CD4-positive, CD25-positive, alpha-beta regulatory T cell (primary cell): ENCODE measurements at regions not wholly inside any gene's neighbourhood (a gene's known extent, or its start where the extent isn't known, plus 50 kb on each side); places are given as distances from the start of the nearest gene placed in this dataset.
A peak's percentile ranks its signal among the peaks of the same experiment; 100 is the strongest.

Experiments used
- ATAC-seq, 2 donors: fragments of 150-1000 bp; cut with Tn5 transposase; one replicate each; pipeline ENCODE4 v1.10.0; 2021; ENCODE audit warnings: low read depth in 2 of 2, moderate number of reproducible peaks in 2 of 2, moderate library complexity in 1 of 2
- DNase-seq, 3 donors: peaks; one replicate each; pipeline versions ENCODE4 v3.0.0 to v3.0.0-alpha.2; 2012 to 2022; ENCODE audit warnings: mixed read lengths in 1 of 3
- H3K27ac ChIP-seq: one replicate; pipeline ENCODE4 v1.7.0; 2013; ENCODE audit warnings: mild to moderate bottlenecking, low read length; ENCODE audit not compliant: insufficient read depth, poor library complexity, severe bottlenecking
- H3K27me3 ChIP-seq: one replicate; pipeline ENCODE4 v1.7.0; 2013; ENCODE audit warnings: low read length; ENCODE audit not compliant: control insufficient read depth, insufficient read depth
- H3K36me3 ChIP-seq: one replicate; pipeline ENCODE4 v1.7.0; 2013; ENCODE audit warnings: mild to moderate bottlenecking, low read length, moderate library complexity; ENCODE audit not compliant: control insufficient read depth, insufficient read depth
- H3K4me1 ChIP-seq: 2 replicates; pipeline ENCODE4 v1.7.0; 2013; ENCODE audit warnings: mild to moderate bottlenecking, low read length; ENCODE audit not compliant: insufficient read depth, control insufficient read depth, poor library complexity, severe bottlenecking
- H3K4me3 ChIP-seq: one replicate; pipeline ENCODE4 v1.7.0; 2013; ENCODE audit warnings: low read depth, mild to moderate bottlenecking, low read length, moderate library complexity
- H3K9me3 ChIP-seq, 2 experiments: 1 replicate in 1 of 2; 2 replicates in 1 of 2; pipeline ENCODE4 v1.7.0; 2013; ENCODE audit warnings: low read length in 2 of 2, mild to moderate bottlenecking in 1 of 2, moderate library complexity in 1 of 2; ENCODE audit not compliant: control insufficient read depth in 2 of 2
- H3K27ac Mint-ChIP-seq, 3 donors: one replicate each; pipeline ENCODE4 v1.8.0; 2020 to 2022; ENCODE audit warnings: mild to moderate bottlenecking in 3 of 3, mixed read lengths in 3 of 3, moderate library complexity in 2 of 3
- H3K27me3 Mint-ChIP-seq: one replicate; pipeline ENCODE4 v1.8.0; 2022; ENCODE audit warnings: mild to moderate bottlenecking, mixed read lengths
- H3K36me3 Mint-ChIP-seq: one replicate; pipeline ENCODE4 v1.8.0; 2020; ENCODE audit warnings: mixed read lengths
- H3K4me1 Mint-ChIP-seq, 4 donors: one replicate each; pipeline ENCODE4 v1.8.0; 2020 to 2022; ENCODE audit warnings: mixed read lengths in 4 of 4, mild to moderate bottlenecking in 1 of 4
- H3K4me3 Mint-ChIP-seq, 4 donors: one replicate each; pipeline ENCODE4 v1.8.0; 2020 to 2022; ENCODE audit warnings: mild to moderate bottlenecking in 4 of 4, mixed read lengths in 4 of 4, moderate library complexity in 3 of 4
- H3K9me3 Mint-ChIP-seq, 7 donors: one replicate each; pipeline ENCODE4 v1.8.0; 2020 to 2022; ENCODE audit warnings: mixed read lengths in 7 of 7, mild to moderate bottlenecking in 3 of 7, moderate library complexity in 2 of 7

DNA sequence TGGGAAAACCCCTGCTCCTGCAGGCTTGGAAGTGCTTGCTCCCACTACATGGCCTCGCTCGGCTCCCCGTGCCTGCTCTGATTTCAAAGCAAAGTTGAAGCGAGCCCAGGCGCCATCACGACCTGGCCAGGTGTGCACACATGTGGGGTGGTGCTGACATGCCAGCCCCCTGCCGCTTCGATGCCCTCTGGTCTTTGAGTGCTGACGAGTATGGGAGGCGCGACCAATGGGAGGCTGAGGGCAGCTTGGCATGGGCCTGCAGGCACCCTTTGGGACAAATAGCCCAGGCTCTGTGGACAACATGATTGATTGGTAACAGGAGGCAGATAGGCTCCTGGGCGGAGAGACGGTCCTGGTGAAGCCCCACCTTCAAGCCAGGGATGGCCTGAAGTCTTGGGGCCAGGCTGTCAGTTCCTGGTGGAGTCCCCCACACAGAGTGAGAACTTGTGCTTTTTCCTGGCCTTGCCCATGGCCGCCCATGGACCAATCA is 252.4 kb upstream of the SEMA3A start:
- H3K9me3 Mint-ChIP-seq: peaks cover 1 to 7% (median 5%) of the 10 kb centered on the region in 7 donors
- no peaks in the 10 kb centered on the region for H3K27me3 Mint-ChIP-seq
- H3K27me3 ChIP-seq: no peaks in the 10 kb centered on the region
- no peak overlapping the region for H3K27ac Mint-ChIP-seq
- H3K4me1 ChIP-seq: no peaks in the 10 kb centered on the region
- no peaks in the 10 kb centered on the region for H3K36me3 Mint-ChIP-seq
- ATAC-seq (no peak), DNase-seq (no peak)
- H3K4me3 ChIP-seq: no peak overlapping the region
- no peaks in the 10 kb centered on the region for H3K36me3 ChIP-seq
- peaks cover 0 to 9% of the 10 kb centered on the region in 2 experiments for H3K9me3 ChIP-seq
- H3K4me3 Mint-ChIP-seq: no peak overlapping the region
- H3K27ac ChIP-seq: no peak overlapping the region
- H3K4me1 Mint-ChIP-seq: no peaks in the 10 kb centered on the region

DNA sequence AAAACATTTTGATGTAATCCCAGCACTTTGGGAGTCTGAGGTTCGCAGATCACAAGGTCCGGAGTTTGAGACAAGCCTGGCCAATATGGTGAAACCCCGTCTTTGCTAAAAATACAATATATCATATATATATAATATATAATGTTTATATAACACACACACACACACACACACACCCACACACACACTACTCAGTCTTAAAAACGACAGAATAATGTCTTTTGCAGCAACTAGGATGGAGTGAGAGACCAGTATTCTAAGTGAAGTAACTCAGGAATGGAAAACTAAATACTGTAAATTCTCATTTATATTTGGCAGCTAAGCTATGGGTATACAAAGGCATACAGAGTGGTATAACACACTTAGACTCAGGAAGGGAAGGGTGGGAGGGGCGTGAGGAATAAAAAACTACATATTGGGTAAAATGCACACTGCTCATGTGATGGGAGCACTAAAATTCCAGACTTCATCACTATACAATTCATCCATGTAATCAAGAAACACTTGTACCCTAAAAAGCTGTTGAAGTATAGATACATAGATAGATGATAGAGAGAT is 231.2 kb upstream of the SEMA3A start:
- H3K4me1 Mint-ChIP-seq: no peaks in the 10 kb centered on the region
- no peaks in the 10 kb centered on the region for H3K36me3 Mint-ChIP-seq
- peak in 1 of 3 donors; percentile 1 for DNase-seq
- no peaks in the 10 kb centered on the region for H3K36me3 ChIP-seq
- H3K9me3 Mint-ChIP-seq: peaks cover 4 to 18% (median 7%) of the 10 kb centered on the region in 7 donors
- H3K9me3 ChIP-seq: peaks cover 0 to 6% of the 10 kb centered on the region in 2 experiments
- H3K27me3 Mint-ChIP-seq: no peaks in the 10 kb centered on the region
- no peak overlapping the region for H3K4me3 Mint-ChIP-seq
- H3K27ac ChIP-seq: no peak overlapping the region
- no peak overlapping the region for H3K4me3 ChIP-seq
- H3K27ac Mint-ChIP-seq: no peak overlapping the region
- H3K27me3 ChIP-seq: no peaks in the 10 kb centered on the region
- H3K4me1 ChIP-seq: no peaks in the 10 kb centered on the region
- no peak for ATAC-seq

DNA sequence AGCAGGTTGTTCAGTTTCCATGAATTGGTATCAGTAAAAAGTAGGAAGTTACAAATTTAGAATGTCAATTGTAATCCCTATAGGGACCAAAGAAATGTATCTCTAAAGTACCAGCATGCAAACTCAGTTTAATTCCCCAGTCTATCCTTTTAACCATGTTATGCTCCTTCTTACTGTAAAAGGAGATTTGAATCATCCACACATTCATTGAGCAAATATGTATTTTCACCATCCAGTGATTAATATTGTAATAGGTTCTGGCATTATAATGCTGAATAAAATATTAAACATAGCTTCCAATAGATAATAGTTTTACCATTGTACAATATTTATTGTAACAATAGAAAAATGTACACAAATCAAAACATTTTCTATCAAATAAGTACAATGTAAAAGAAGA is 228.2 kb upstream of the SEMA3A start:
- no peak overlapping the region for H3K4me3 Mint-ChIP-seq
- Histone ChIP-seq H3K4me1 (no peaks in the 10 kb centered on the region), H3K9me3 (peaks cover 0 to 2% of the 10 kb centered on the region in 2 experiments), H3K4me3 (no peak overlapping the region), H3K27ac (no peak overlapping the region), H3K36me3 (no peaks in the 10 kb centered on the region), H3K27me3 (no peaks in the 10 kb centered on the region)
- H3K27me3 Mint-ChIP-seq: no peaks in the 10 kb centered on the region
- DNase-seq (no peak), ATAC-seq (no peak)
- peaks cover 4 to 27% (median 10%) of the 10 kb centered on the region in 7 donors for H3K9me3 Mint-ChIP-seq
- H3K4me1 Mint-ChIP-seq: no peaks in the 10 kb centered on the region
- no peaks in the 10 kb centered on the region for H3K36me3 Mint-ChIP-seq
- H3K27ac Mint-ChIP-seq: no peak overlapping the region

DNA sequence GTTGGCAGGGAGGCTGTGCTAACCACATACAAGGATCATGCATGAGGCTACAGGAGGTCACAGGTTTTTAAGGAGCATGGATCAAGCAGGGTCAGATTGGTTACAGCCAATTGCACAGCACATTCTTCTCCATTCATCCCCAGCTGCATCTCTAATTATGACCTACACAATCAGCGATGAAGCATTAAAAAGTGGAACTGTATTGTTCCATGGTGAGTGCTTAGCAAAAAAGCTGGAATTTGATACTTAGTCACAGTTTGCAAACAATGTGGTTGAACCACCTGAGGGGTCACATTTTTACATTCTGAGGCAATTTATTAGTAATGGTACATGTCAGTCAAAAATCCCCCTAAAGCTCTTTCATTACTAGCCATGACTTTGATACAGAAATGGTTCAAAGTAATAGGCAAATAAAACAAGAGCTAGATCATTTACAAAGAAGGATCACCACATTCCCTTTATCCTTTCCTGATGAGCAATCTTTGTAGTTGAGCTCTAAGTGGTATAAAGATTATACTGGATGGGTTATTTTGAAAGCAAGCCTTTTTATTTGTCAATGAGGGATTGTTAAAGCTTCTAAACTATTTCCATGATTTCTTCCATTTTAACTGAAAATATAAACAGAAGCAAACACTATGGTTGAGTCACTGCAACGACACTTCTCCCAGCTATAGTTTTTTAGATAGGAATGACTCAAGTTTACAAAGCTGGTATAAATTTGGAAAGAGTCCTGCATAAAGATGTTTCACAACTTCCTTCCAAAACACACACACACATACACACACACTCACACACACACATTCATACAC is 217.8 kb upstream of the SEMA3A start:
- Mint-ChIP-seq H3K36me3 (no peaks in the 10 kb centered on the region), H3K27me3 (no peaks in the 10 kb centered on the region), H3K27ac (no peak overlapping the region), H3K4me3 (no peak overlapping the region), H3K4me1 (no peaks in the 10 kb centered on the region), H3K9me3 (peaks cover 0 to 11% (median 3%) of the 10 kb centered on the region in 7 donors)
- no peak for ATAC-seq
- H3K4me3 ChIP-seq: no peak overlapping the region
- H3K27me3 ChIP-seq: no peaks in the 10 kb centered on the region
- H3K36me3 ChIP-seq: no peaks in the 10 kb centered on the region
- no peak for DNase-seq
- H3K4me1 ChIP-seq: no peaks in the 10 kb centered on the region
- no peak overlapping the region for H3K27ac ChIP-seq
- H3K9me3 ChIP-seq: peaks cover 0 to 7% of the 10 kb centered on the region in 2 experiments

DNA sequence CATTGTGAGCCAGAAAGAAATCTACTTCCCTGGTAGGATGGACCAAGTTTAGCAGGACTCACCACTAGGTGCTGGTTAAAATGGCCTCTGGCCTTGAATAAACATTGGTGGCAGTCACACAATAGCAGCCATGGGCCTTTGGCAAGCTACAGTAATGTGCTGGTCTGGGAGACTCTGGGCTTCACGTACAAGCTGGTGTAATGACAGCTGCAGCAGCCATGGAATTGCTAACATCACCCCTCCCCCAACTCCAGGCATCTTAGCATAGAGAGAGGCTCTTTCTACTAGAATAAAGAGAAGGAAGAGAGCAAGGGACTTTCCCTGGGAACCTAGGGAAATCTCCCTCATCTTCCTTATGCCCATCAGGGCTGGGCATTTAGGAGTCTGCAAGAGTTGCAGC is 205.1 kb upstream of the SEMA3A start:
- H3K4me3 ChIP-seq: no peak overlapping the region
- no peaks in the 10 kb centered on the region for H3K4me1 Mint-ChIP-seq

DNA sequence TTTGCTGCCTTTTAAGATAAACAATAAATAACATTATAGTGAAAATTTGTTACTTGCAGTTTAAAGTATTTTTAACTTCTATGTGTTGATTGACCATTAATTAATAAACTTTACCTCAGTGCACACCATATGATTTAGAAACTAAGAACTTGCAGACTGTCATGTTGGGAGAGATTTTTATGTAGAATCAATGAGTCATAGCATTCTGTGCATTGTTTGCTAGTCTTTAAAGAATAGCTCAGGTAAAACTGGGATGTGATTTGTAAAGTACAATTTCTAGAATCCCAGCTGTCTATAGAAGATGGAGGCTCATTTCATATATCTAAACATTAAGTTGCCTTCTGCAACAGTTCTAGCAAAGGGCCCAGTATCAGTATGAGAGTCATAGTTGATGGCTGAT is 199.6 kb upstream of the SEMA3A start:
- H3K27ac Mint-ChIP-seq: no peak overlapping the region
- H3K4me3 Mint-ChIP-seq: no peak overlapping the region

More for the DNA sequence above, 205.1 kb upstream of the SEMA3A start:
- no peaks in the 10 kb centered on the region for H3K4me1 ChIP-seq
- Mint-ChIP-seq H3K27ac (no peak overlapping the region), H3K4me3 (no peak overlapping the region), H3K36me3 (no peaks in the 10 kb centered on the region), H3K9me3 (peaks cover 3 to 38% (median 6%) of the 10 kb centered on the region in 7 donors), H3K27me3 (no peaks in the 10 kb centered on the region)
- ATAC-seq (no peak), DNase-seq (no peak)
- H3K9me3 ChIP-seq: peaks cover 8 to 11% of the 10 kb centered on the region in 2 experiments
- no peak overlapping the region for H3K27ac ChIP-seq
- H3K27me3 ChIP-seq: no peaks in the 10 kb centered on the region
- H3K36me3 ChIP-seq: no peaks in the 10 kb centered on the region

DNA sequence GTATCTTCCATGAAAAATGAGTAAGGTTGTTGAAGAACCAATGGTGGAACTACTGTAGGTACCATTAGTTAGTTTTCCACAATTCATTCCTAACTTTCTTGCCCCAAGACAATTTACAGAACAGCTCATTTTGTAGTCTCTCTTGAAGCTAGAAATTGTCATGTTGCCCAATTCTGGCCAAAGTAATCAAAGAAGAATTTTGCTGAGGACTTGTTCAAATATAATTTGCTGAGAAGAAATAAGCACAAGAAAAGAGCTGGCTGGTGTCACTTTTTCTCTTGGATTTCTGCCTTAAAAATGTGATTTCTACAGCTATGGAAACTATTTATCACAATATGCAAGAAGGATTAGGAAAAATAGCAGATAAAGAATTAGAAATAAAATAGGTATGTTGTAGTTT is 199.2 kb upstream of the SEMA3A start:
- Mint-ChIP-seq H3K27me3 (no peaks in the 10 kb centered on the region), H3K4me3 (no peak overlapping the region), H3K9me3 (peaks cover 0 to 22% (median 3%) of the 10 kb centered on the region in 7 donors), H3K36me3 (no peaks in the 10 kb centered on the region), H3K27ac (no peak overlapping the region), H3K4me1 (no peaks in the 10 kb centered on the region)
- Histone ChIP-seq H3K27me3 (no peaks in the 10 kb centered on the region), H3K36me3 (no peaks in the 10 kb centered on the region), H3K27ac (no peak overlapping the region), H3K4me1 (no peaks in the 10 kb centered on the region), H3K9me3 (peaks cover 0 to 10% of the 10 kb centered on the region in 2 experiments), H3K4me3 (no peak overlapping the region)
- DNase-seq (no peak), ATAC-seq (no peak)

More for the DNA sequence above, 199.6 kb upstream of the SEMA3A start:
- DNase-seq: no peak
- Mint-ChIP-seq H3K4me1 (no peaks in the 10 kb centered on the region), H3K9me3 (peaks cover 0 to 22% (median 3%) of the 10 kb centered on the region in 7 donors), H3K27me3 (no peaks in the 10 kb centered on the region), H3K36me3 (no peaks in the 10 kb centered on the region)
- H3K4me1 ChIP-seq: no peaks in the 10 kb centered on the region
- ATAC-seq: no peak
- H3K27me3 ChIP-seq: no peaks in the 10 kb centered on the region
- peaks cover 0 to 11% of the 10 kb centered on the region in 2 experiments for H3K9me3 ChIP-seq
- H3K4me3 ChIP-seq: no peak overlapping the region
- H3K27ac ChIP-seq: no peak overlapping the region
- no peaks in the 10 kb centered on the region for H3K36me3 ChIP-seq
